Adrenal gland (tissue), 5 donors: ENCODE measurements at regions not wholly inside any gene's neighbourhood (a gene's known extent, or its start where the extent isn't known, plus 50 kb on each side); places are given as distances from the start of the nearest gene placed in this dataset.

Source experiments
- POLR2A ChIP-seq, 2 donors: fragments of 450-650 bp; IDR thresholded peaks; one replicate each; pipeline ENCODE4 v1.6.1; 2017; ENCODE audit warnings: antibody characterized with exemption in 2 of 2, mild to moderate bottlenecking in 2 of 2, moderate library complexity in 1 of 2
- TF ChIP-seq, protein P1 (sequence below), 6 experiments: fragments of 450-650 bp in 4 of 6; fragments of 200-600 bp in 2 of 6; sonication (generic) in 1 of 6; IDR thresholded peaks; 1 replicate in 5 of 6; 2 replicates in 1 of 6; pipeline versions ENCODE4 v1.5.1 to v1.8.0; 2016 to 2021; ENCODE audit warnings: antibody characterized with exemption in 6 of 6, mild to moderate bottlenecking in 2 of 6, moderate library complexity in 1 of 6
- donor health status: DM: no; HTN: no; CAD: no.

DNA sequence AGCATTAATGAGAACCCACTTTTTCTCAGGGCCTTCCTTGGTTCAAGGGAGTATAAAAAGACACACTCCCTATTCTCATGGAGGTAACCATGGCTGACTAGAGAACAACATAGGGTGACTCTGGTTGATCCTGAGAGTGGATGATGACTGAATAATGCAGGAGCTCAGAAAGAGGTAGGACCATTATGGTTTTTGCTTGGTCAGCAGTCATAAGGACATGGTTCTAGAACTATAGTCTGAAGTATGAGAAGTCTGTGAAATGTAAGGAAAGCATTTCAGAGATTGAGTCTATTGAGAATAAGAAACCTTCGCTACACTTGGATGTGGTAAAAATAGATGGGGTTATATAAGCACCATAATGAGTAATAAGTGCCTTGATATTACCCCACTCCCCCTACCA lies 184.1 kb upstream of the GPR149 start:
- TF ChIP-seq, protein P1, sequence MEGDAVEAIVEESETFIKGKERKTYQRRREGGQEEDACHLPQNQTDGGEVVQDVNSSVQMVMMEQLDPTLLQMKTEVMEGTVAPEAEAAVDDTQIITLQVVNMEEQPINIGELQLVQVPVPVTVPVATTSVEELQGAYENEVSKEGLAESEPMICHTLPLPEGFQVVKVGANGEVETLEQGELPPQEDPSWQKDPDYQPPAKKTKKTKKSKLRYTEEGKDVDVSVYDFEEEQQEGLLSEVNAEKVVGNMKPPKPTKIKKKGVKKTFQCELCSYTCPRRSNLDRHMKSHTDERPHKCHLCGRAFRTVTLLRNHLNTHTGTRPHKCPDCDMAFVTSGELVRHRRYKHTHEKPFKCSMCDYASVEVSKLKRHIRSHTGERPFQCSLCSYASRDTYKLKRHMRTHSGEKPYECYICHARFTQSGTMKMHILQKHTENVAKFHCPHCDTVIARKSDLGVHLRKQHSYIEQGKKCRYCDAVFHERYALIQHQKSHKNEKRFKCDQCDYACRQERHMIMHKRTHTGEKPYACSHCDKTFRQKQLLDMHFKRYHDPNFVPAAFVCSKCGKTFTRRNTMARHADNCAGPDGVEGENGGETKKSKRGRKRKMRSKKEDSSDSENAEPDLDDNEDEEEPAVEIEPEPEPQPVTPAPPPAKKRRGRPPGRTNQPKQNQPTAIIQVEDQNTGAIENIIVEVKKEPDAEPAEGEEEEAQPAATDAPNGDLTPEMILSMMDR (IDR thresholded peaks at IDR 0.05), result no peak
- no peak for TF ChIP-seq POLR2A (IDR thresholded peaks at IDR 0.05)
